ENCODE measurements at regions not wholly inside any gene's neighbourhood (a gene's known extent, or its start where the extent isn't known, plus 50 kb on each side); places are given as distances from the start of the nearest gene placed in this dataset.

DNA sequence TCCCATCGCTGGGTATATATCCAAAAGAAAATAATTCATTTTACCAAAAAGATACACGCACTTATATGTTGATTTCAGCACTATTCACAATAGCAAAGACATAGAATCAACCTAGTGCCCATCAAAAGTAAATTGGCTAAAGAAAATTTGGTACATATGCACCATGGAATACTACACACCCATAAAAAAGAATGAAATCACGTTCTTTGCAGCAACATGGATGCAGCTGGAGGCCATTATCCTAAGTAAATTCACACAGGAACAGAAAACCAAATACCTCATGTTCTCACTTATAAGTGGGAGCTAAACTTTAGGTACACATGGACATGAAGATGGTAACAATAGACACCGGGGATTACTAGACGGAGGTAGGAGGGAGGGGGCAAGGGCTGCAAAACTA, 50.0 kb upstream of the ZNF644 start:
- intact Hi-C loops (cut with micrococcal nuclease; ENCODE audit: unreplicated experiment), result no loop called here
- Histone ChIP-seq H3K36me3 (ENCODE audit: control insufficient read depth in 2 of 2, insufficient read depth in 2 of 2, low read length in 1 of 2) (no peaks in the 10 kb centered on the region), H3K27ac (ENCODE audit: control insufficient read depth, insufficient read depth) (no peak overlapping the region), H3K9me3 (replicated peaks; ENCODE audit: control insufficient read depth, insufficient read depth, low read length) (no peaks in the 10 kb centered on the region; the same call in 2 of the 3 replicates), H3K79me2 (ENCODE audit: control insufficient read depth, insufficient read depth, low read length) (no peaks in the 10 kb centered on the region), H2AFZ (ENCODE audit: control insufficient read depth, low read depth, low read length) (no peak overlapping the region), H3K4me1 (ENCODE audit: control insufficient read depth, insufficient read depth, low read length) (no peaks in the 10 kb centered on the region), H3K27me3 (replicated peaks in 1 of 2; ENCODE audit: control insufficient read depth in 2 of 2, insufficient read depth in 2 of 2, low read length in 1 of 2) (no peaks in the 10 kb centered on the region), H4K20me1 (ENCODE audit: control insufficient read depth, insufficient read depth) (no peaks in the 10 kb centered on the region), H3K4me3 (no peak overlapping the region), H3K9ac (ENCODE audit: control insufficient read depth, insufficient read depth, low read length) (no peak overlapping the region), H3K4me2 (ENCODE audit: control insufficient read depth, insufficient read depth) (no peak overlapping the region)
- ChIA-PET RAD21 (ENCODE audit: unreplicated experiment) (no interaction called here), SMC1A (ENCODE audit: uncharacterized antibody, unreplicated experiment) (no interaction called here), POLR2A (no interaction called here), CTCF (no interaction called here)
- TF ChIP-seq, protein P1, sequence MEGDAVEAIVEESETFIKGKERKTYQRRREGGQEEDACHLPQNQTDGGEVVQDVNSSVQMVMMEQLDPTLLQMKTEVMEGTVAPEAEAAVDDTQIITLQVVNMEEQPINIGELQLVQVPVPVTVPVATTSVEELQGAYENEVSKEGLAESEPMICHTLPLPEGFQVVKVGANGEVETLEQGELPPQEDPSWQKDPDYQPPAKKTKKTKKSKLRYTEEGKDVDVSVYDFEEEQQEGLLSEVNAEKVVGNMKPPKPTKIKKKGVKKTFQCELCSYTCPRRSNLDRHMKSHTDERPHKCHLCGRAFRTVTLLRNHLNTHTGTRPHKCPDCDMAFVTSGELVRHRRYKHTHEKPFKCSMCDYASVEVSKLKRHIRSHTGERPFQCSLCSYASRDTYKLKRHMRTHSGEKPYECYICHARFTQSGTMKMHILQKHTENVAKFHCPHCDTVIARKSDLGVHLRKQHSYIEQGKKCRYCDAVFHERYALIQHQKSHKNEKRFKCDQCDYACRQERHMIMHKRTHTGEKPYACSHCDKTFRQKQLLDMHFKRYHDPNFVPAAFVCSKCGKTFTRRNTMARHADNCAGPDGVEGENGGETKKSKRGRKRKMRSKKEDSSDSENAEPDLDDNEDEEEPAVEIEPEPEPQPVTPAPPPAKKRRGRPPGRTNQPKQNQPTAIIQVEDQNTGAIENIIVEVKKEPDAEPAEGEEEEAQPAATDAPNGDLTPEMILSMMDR (IDR thresholded peaks at IDR 0.05 in 2 of 3, conservative IDR thresholded peaks at IDR 0.05 in 1 of 3; ENCODE audit: control insufficient read depth in 2 of 3, extremely low read depth in 1 of 3, insufficient read depth in 1 of 3, low read depth in 3 of 3, low read length in 3 of 3), result no peak
- TF ChIP-seq RBBP5 (conservative IDR thresholded peaks at IDR 0.05) (no peak), JUND (IDR thresholded peaks at IDR 0.05; ENCODE audit: low read depth, low read length) (no peak)
- TF ChIP-seq, protein P2, sequence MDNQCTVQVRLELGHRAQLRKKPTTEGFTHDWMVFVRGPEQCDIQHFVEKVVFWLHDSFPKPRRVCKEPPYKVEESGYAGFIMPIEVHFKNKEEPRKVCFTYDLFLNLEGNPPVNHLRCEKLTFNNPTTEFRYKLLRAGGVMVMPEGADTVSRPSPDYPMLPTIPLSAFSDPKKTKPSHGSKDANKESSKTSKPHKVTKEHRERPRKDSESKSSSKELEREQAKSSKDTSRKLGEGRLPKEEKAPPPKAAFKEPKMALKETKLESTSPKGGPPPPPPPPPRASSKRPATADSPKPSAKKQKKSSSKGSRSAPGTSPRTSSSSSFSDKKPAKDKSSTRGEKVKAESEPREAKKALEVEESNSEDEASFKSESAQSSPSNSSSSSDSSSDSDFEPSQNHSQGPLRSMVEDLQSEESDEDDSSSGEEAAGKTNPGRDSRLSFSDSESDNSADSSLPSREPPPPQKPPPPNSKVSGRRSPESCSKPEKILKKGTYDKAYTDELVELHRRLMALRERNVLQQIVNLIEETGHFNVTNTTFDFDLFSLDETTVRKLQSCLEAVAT (IDR thresholded peaks at IDR 0.05), result no peak
- in situ Hi-C loops (cut with MboI), result no loop called here
- 81% methylated on average over 5 of the region's 5 CpGs for WGBS (ENCODE audit: insufficient coverage, insufficient replicate concordance, low lambda C conversion rate, missing lambda C conversion rate)
- FAIRE-seq (no peak), ATAC-seq (no peak), DNase-seq (ENCODE audit: low read depth, low spot score) (no peak)
- no TSS peak for BruUV-seq (replicated peaks)
